H1 (cell line): ENCODE measurements at regions not wholly inside any gene's neighbourhood (a gene's known extent, or its start where the extent isn't known, plus 50 kb on each side); places are given as distances from the start of the nearest gene placed in this dataset.

Experiments
- BRCA1 ChIP-seq: IDR thresholded peaks from 2 replicates; pipeline ENCODE4 v1.6.1; 2012; ENCODE audit warnings: low read depth, low read length, improper control_type of control experiment
- CBX5 ChIP-seq: fragments of 300-800, 300-1000 bp; sonication (generic); IDR thresholded peaks from 2 replicates; pipeline ENCODE4 v1.7.1; 2016; ENCODE audit warnings: antibody characterized with exemption, low read length, low read depth
- NANOG ChIP-seq: IDR thresholded peaks from 2 replicates; pipeline ENCODE4 v1.6.1; 2011; ENCODE audit warnings: low read length, low read depth, mild to moderate bottlenecking, inconsistent platforms; ENCODE audit not compliant: insufficient read depth, poor library complexity, severe bottlenecking
- TBP ChIP-seq: IDR thresholded peaks from 2 replicates; pipeline ENCODE4 v1.6.1; 2011; ENCODE audit warnings: low read depth, low read length, improper control_type of control experiment
- TF ChIP-seq, protein P1 (sequence below): IDR thresholded peaks from 2 replicates; pipeline ENCODE4 v1.6.1; 2012; ENCODE audit warnings: inconsistent platforms

- TF ChIP-seq BRCA1 (no peak), TBP (no peak), CBX5 (no peak), NANOG (no peak)
- TF ChIP-seq, protein P1, sequence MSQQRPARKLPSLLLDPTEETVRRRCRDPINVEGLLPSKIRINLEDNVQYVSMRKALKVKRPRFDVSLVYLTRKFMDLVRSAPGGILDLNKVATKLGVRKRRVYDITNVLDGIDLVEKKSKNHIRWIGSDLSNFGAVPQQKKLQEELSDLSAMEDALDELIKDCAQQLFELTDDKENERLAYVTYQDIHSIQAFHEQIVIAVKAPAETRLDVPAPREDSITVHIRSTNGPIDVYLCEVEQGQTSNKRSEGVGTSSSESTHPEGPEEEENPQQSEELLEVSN, result no peak
Measured at GRCh38 chr10:60443346-60443745, 53.7 kb upstream of the ANK3 start (continued).
